G401 (cell line): ENCODE measurements at regions not wholly inside any gene's neighbourhood (a gene's known extent, or its start where the extent isn't known, plus 50 kb on each side); places are given as distances from the start of the nearest gene placed in this dataset.
A peak's percentile ranks its signal among the peaks of the same experiment; 100 is the strongest.
"Not testable (repeated sequence)": the region's sequence is repeated elsewhere in the genome, so short reads cannot be mapped to it uniquely, and the experiment has no call there.

Experiments used
- DNase-seq: peaks from one replicate; pipeline ENCODE4 v3.0.0-alpha.2; 2015; ENCODE audit warnings: low spot score
- in situ Hi-C: cut with HindIII; loops from 2 replicates; pipeline ENCODE4 v1.10.0; 2016; ENCODE audit warnings: low sequenced_read_pairs, mixed read lengths

DNA sequence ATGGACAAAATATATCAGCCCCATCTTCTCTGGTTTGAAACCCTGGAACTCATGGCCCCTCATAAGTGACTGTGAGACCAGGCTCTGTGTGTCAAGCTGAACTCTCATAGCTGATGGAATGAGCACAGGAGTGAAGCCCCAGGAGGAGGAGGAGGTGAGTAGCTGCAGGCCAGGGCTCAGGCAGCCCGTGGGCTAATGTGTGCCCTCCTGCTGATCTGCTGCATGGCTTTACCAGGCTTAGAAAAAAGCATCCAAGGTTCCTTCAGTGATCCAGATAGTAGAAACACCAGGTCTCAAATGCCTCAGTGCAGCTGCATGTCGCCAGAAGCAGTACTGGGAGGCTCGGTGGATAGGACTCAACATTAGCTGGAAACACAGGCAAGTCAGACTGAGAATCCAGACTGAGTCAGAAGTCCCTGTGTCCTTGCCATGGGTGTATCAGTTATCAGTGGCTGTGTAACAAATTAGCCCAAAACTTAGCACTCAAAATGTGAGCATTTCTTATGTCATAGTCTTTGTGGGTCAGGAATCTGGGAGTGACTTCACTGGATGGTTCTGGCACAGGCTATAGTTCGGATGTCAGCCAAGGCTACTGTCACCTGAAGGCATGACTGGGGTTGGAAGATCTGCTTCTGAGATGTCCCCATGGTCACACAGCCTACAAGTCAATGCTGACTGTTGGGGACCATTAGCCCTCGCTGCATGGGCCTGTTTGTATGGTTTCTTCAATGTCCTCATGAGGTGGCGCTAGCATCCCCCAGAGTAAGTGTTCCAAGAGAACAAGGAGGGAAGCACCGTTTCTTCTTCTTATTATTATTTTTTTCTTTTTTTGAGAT, 255.4 kb upstream of the IRF2BP2 start:
- no peak for DNase-seq
- in situ Hi-C loops = no loop called here

DNA sequence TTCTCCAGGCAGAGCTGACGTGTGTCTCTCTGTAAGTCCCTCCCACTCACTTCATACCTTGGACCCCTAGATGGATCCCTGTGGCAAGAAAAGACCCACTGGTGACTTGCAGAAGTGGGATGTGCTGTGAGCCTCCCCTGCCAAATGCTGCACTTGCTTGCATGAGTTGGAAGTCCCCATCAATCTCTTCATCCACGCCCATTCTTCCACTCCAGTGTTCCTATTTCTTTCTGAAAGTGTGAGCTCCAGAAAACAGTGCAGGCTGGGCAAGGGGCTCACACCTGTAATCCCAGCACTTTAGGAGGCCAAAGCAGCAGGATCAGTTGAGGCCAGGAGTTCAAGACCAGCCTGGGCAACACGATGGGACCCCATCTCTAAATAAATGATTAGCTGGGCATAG, 254.1 kb upstream of the IRF2BP2 start:
- DNase-seq = no peak
- in situ Hi-C loops = no loop called here

DNA sequence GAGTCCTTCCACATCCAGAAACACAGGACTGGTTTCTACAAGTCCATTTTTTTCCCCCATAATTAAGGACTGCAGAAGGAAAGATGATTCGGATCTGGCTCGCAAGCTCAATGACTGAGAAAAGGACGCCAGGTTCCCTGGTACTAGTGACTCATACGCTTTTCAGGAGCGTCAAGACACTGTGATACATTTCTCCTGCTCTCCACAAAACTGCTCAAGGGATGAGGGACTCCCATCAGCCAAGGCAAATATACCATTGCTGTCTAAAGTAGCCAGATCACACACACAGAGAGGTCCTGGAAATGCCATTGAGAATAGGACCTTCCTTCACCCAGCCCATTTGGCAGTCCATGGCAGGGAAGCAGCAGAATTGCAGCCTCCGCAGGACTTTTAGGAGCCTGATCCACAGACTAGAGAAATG, 253.6 kb upstream of the IRF2BP2 start:
- in situ Hi-C loops = no loop called here
- no peak for DNase-seq

DNA sequence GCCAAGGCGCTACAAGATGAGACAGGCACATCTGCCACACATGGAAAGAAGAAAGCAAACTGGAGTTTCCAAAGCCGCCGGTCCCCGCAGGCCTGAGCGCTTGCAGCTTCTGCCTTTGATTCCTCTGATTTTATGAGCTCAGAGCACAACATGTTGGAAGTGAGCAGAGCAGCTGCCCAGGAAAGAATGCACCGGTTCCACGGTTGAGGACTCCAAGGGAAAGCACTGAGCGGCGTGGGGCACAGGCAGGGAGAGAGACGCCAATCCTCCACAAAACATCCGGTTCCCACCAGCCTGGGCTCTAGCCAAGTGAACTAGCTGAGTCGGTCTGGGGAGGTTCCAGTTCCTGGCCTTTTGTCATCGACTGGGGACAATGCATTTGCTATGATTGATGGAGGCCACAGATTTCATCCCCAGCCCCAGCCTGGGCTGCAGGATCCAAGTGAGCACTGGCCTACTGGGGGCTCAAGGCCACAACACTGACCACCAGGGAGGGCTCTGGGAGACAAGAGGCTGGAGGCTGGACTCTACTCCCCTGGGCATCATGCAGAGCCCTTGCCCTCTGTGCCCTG, 253.1 kb upstream of the IRF2BP2 start:
- in situ Hi-C loops = no loop called here

DNA sequence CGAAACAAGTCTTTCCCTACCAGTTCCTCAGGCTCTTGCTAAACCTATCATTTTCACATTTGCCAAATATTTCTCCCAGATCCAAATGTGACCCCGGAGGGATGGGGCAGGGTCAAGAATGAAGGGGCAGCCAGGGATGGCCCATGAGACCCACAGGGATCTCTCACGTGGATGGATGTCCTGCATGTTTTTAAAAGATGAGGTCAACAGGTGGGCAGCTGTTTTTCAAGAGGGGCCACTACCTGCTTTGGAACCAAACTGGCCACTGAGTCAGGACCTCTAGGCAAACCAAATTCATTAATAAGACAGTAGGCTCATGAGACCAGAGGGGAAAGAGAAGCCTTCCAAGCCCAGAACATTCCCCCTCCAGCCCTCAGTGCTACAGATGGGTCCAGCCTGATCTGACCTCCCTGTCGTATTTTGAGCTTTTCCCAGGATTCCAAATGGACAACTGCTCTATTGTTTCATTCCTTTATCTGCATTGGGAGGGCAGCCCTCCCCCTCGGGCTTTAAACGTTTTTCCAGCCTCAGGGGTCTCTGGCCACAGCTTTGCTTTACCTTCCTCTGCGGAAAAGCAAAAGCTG, 252.5 kb upstream of the IRF2BP2 start:
- no peak for DNase-seq
- in situ Hi-C loops = no loop called here

More for the DNA sequence above, 253.1 kb upstream of the IRF2BP2 start:
- DNase-seq = peak; percentile 76

DNA sequence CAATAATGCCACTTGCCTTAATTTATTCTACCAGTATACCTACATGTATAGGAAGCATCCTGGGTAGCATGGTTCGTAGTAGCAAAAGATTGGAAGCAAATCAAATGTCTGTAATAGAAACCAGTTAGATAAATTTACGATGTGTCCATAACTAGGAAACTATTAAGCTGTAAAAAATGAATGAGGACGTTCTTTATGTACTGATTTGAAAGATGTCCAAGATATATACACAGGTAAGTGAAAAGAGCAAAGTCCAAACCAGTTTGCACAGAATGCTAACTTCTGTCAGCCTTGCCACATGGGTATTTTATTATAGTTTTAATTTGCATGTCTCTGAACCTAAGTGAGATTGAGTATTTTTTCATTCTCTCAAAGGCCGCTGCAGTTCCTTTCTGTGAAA, 251.8 kb upstream of the IRF2BP2 start:
- in situ Hi-C loops = no loop called here

DNA sequence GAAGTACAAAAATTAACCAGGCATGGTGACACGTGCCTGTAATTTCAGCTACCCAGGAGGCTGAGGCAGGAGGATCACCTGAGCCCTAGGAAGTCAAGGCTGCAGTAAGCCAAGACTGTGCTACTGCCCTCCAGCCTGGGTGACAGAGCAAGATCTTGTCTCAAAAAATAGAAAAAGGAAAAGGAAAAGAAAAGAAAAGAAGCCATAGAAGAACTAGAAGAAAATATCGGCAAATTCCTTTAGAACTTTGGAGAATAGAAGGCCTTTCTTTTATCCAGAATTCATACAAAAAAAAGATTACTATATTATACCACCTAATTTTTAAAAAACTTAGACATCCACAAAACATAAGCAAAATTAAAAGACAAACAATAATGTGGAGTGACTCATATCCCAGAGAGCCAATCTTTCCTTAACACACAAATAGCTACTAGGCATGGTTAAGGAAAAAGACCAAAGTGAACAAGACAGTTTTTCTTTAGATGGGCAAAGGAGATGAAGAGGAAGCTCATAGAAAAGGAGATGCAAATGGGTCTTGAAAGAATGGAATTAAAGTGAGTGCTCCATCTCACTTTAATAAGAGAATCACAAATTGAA, 251.1 kb upstream of the IRF2BP2 start:
- no peak for DNase-seq
- in situ Hi-C loops = no loop called here

More for the DNA sequence above, 251.8 kb upstream of the IRF2BP2 start:
- no peak for DNase-seq

DNA sequence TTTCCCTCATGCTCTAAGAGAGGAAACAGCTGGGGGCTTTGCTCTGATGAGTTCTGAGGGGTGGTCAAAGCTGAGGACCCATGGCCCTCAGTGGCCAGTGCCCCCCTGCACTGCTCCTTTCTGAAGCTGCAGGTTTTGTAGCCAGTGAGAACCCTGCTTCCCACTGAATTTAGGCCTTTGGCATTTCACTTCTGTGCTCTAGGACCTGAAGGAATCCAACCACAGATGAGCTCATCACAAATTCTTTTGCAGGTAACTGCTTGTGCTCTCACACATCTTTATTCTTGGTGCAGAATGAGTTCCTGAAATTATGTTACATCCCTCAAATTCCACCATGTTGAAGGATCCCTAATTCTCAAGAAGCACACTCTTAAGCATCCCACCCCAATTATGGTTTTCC, 248.7 kb upstream of the IRF2BP2 start:
- in situ Hi-C loops = no loop called here
- DNase-seq = no peak

DNA sequence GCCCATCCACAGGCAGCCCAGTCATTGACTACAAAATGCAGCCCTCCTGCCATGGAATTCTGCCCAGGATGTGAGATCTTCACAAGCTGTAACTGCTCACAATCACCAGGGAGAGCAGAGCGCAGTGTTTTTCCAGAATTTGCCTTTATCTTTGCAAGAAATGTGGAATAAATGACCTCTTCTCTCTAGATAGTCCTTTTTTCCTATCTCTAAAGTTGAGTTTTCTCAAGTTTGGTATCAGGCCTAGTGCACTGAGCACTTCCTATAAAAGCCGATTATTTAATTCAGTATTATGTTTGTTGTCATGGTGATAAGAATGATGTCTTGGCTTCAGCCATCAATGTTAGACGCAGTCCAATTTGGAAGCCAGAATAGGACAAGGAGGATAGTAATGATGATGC, 246.9 kb upstream of the IRF2BP2 start:
- in situ Hi-C loops = no loop called here
- DNase-seq = no peak

DNA sequence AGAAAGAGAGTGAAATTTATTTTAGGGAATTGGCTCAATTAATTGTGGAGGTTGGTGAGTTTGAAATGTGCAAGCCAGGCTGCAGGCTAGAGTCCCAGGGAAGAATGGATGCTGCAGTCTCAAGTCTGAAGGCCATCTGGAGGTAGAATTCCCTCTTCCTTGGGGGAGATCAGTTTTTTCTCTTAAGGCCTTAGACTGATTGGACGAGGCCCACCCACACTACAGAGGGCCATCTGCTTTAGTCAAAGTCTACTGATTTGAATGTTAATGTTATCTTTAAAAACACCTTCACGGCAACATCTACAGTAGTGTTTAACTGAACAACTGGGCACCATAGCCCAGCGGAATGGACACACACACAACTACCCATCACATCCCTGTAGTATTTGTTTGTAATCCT, 245.9 kb upstream of the IRF2BP2 start:
- no peak for DNase-seq
- in situ Hi-C loops = no loop called here

DNA sequence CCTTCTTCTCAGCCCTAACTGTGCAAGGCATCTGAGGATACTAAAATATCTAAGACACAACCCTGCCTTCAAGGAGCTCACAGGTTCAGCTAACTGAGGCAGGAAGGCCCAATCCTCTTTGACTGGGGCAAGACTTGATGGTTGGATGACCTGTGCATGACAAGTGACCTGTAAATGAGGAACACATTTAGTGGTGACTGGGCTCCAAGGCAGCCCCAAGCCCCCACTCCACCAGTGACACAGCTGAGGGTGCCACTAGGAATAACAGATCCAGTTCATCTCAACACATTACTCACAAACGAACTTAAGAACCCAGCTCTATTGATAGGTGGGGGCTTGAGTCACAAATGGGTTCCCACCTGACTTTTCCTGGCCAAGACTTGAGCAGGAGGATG, 244.7 kb upstream of the IRF2BP2 start:
- no peak for DNase-seq
- in situ Hi-C loops = no loop called here

DNA sequence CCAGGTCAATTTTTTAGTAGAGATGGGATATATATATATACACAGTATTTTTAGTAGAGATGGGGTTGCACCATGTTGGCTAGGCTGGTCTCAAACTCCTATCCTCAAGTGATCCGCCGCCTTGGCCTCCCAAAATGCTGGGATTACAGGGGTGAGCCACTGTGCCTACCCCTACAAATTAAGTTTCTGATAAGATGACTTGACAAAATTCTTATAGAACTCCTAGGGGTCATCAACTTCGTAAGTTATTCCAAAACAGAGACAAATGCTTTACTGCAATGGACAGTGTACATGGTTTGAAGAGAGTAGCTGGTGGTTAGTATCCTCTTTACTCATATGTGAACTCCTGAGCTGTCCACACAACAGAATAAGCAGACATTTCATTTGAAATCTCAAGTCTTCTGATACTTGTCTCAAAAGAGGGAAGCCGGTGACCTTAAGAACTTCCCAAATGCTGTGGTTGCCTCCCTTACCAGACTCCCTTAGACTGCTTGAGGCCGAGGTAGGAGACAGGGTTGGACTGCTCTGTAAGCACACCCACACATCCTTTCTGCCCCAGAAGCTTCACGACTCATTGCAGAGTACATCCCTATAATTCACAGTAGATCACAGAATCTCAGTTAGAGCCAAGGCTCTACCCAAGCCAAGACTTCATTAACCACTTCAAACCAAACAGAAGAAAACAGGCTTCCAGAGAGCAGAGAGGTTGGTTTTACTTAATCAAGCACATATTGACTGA, 244.1 kb upstream of the IRF2BP2 start:
- in situ Hi-C loops = no loop called here
- DNase-seq = no peak

DNA sequence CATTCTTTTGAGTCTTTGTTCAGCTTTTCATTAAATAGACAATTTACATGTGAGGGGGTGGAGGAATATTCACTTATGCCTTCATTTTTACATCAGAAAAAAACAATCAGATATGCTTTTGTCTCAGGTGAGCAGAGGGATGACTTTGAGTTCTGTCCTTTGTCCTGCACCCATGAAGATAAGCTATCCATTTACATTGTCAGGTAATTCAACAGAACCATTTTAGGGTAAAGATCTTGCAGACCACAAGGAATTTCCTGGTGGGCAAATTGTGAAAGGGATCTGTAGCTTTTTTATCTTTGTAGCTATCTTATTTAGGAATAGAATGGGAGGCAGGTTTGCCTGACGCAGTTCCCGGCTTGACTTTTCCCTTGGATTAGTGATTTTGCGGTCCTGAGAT, 242.7 kb upstream of the IRF2BP2 start:
- no peak for DNase-seq
- in situ Hi-C loops = no loop called here

DNA sequence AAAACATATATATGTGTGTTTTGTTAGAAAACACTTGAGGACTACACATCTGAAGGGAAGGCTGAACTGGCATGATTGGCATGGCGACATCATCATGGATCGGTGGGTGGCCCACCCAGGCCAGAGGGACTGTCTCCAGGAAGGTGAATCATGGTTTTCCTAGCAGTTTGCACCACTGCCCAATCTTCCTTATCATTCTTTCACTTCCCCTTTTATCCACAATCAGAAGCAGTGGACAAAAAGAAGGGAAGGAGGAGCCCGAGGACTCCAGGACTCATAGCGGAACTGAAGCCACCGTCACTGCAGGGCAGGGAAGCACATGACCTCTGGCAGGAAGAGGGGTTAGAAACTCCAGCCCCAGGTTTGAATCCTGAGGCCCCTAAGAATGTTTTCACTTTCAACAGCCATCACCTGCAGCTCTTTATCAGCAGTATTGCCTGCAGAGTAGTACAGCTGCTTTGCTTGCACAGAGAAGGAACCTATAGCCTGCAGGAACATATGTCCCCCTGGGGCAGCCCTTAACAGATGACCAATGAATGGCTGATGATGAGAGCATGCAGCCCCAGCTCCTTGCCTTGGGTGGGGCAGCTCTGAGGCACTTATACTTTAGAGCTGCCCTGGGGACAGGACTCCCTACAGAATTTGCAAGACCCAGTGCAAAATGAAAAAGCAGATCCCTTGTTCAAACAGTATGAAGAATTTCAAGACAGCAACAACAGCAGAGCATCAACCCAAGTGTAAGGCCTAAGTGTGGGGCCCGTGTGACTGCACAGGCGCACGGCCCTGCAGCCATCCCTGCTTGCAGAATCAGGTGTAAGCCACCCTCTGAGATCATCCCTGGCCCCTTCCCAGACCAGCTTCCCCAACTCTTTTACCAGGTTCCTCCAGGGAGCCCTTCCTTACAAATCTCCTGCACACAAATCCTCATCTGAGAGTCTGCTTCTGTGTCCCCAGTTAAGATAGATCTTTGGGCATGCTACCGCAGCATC, 241.8 kb upstream of the IRF2BP2 start:
- in situ Hi-C loops = no loop called here
- DNase-seq = no peak

DNA sequence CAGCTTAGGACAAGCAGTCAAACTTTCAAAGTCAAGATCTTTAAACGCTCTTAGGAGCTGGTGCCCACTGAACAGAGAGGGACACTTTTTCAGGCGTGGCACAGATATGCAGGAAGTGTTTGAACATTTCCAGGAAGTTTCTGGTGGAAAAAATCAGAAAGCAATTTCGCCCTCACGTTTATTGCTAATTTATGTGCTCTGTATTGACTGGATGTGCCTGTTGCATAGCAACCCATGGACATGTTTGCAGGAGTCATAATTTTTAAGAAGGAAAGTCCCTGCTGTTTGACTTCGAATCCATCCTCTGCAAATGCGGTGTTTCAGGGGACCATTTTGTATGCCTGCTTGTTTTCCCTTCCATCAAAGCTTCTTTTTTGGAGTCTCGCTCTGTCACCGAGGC, 239.9 kb upstream of the IRF2BP2 start:
- in situ Hi-C loops = loop anchor here (25.0 kb wide), 1 partner anchor 113 kb away; no protein-coding TSS in a partner anchor
- no peak for DNase-seq

DNA sequence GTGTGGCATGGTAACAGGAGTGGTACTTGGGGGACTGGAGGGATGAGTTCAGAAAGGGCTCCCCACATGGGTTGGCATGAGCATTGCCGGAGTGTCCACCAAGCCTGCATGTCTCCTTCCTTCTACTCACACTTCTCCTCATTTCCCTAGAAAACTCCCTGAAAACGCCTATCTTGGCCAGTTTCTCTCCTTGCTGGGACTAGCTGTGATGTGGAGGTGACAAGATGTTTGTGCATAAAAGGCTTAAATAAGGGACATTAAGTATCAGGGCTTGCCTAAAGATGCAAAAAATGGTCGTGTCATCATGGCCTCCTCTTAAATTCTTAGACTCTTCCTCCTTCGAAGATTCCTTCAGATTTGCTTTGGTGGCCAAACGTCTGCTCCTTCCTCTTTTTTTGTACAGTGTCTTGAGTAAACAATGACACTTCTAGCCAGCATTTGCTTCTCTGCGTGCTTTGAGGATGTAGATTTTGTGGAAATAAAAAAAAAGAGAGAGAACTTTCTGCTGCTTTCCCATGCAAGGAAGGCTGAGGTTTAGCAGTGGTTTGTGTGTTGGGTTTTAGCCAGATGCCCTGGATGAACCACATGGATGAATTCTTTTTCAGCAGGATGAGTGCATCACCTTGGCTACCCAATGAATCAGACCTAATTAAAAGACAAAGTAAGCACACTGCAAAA, 239.1 kb upstream of the IRF2BP2 start:
- peak; percentile 18 for DNase-seq
- in situ Hi-C loops = loop anchor here (25.0 kb wide), 1 partner anchor 112 kb away; no protein-coding TSS in a partner anchor

DNA sequence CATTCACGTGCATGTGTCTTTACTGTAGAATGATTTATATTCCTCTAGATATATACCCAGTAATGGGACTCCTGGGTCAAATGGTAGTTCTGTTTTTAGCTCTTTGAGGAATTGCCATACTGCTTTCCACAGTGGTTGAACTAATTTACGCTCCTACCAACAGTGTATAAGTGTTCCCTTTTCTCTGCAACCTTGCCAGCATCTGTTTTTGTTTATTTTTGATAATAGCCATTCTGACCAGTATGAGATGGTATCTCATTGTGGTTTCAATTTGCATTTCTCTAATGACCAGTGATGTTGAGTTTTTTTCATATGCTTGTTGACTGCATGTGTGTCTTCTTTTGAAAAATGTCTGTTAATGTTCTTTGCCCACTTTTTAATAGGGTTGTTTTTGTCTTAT, 236.8 kb upstream of the IRF2BP2 start:
- in situ Hi-C loops = loop anchor here (25.0 kb wide), 1 partner anchor 110 kb away; no protein-coding TSS in a partner anchor
- DNase-seq = not testable (repeated sequence)

DNA sequence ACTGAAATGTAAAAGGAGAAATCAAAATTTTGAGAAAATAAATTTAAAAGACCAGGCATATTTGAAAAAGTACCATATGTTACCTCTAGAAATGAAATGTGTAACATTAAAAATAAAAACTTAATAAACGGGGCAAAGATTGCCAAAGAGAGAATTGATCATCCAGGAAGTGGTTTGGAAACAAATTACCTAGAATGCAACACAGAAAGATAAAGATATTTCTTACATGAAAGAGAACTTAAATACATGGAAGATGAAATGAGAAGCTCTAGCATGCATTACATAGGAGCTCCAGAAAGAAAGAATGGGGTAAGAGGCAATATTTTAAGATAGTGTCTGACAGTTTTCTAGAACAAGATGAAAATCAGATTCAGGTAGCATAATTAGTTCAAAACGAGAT, 235.9 kb upstream of the IRF2BP2 start:
- in situ Hi-C loops = loop anchor here (25.0 kb wide), 1 partner anchor 109 kb away; no protein-coding TSS in a partner anchor
- DNase-seq = no peak
